ENCODE measurements at regions not wholly inside any gene's neighbourhood (a gene's known extent, or its start where the extent isn't known, plus 50 kb on each side); places are given as distances from the start of the nearest gene placed in this dataset.

DNA sequence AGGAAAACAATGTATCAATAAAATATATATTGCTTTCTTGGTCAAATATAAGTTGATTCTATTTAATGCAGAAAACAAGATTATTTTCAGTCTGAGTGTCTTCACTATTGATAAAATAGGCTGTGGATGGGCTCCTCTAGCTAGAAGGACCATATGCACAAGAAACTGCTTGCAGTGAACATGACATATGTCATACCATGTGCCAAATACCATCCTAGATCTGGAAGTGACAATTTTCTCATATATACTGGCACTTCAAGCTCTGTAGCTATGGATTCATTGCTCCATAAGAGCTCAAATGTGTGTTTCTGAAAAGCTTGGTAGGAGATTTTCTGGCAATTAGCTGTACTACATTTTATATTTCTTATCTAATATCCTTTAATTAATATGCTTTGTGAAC is 95.6 kb upstream of the CDH6 start:
- no peaks in the 10 kb centered on the region for H3K27me3 ChIP-seq (ENCODE audit: low read depth, low read length)
- H3K36me3 ChIP-seq (ENCODE audit: control insufficient read depth in 1 of 2, insufficient read depth in 2 of 2, low read length in 2 of 2) = no peaks in the 10 kb centered on the region
- peaks cover 0 to 5% of the 10 kb centered on the region in 2 donors for H3K4me1 ChIP-seq (ENCODE audit: control insufficient read depth in 1 of 2, insufficient read depth in 2 of 2, low read length in 2 of 2)
- H3K27ac ChIP-seq (ENCODE audit: low read length) = no peak overlapping the region
- H3K9me3 ChIP-seq (ENCODE audit: control insufficient read depth in 1 of 2, low read length in 2 of 2) = no peaks in the 10 kb centered on the region
- no peak overlapping the region for H3K4me3 ChIP-seq (ENCODE audit: low read depth in 1 of 2, low read length in 2 of 2)

DNA sequence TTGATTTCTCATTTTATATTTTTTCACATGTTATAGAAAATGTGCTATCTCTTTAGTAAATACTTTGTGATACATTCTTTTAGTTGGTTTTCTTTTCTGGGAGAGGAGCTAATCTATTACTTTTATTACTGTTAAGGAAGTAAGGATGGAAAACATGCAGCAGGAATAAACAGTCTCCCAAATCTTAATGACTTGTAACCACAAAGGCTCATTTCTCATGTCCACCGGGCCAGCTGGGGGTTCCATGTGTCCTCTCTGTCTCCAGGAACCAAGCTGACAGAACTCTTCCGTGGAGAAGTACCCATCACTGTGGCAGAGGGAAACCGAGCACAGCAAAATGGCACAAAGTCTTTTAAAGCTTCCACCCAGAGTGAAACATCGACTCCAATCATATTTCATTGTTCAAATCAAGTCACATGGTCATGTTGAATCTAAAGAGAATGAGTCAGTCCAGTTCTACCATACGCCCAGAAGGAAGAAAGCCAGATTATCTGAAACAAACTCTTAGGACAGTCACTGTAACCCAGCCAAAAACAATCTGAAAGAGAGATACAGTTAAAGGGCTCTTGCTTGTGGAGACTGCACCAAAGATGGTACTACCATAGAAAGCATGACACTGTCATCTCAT is 97.1 kb upstream of the CDH6 start:
- Histone ChIP-seq H3K4me3 (ENCODE audit: low read depth in 1 of 2, low read length in 2 of 2) (no peak overlapping the region), H3K36me3 (ENCODE audit: control insufficient read depth in 1 of 2, insufficient read depth in 2 of 2, low read length in 2 of 2) (no peaks in the 10 kb centered on the region), H3K27me3 (ENCODE audit: low read depth, low read length) (no peaks in the 10 kb centered on the region), H3K4me1 (ENCODE audit: control insufficient read depth in 1 of 2, insufficient read depth in 2 of 2, low read length in 2 of 2) (peaks cover 0 to 5% of the 10 kb centered on the region in 2 donors), H3K9me3 (ENCODE audit: control insufficient read depth in 1 of 2, low read length in 2 of 2) (no peaks in the 10 kb centered on the region), H3K27ac (ENCODE audit: low read length) (no peak overlapping the region)

DNA sequence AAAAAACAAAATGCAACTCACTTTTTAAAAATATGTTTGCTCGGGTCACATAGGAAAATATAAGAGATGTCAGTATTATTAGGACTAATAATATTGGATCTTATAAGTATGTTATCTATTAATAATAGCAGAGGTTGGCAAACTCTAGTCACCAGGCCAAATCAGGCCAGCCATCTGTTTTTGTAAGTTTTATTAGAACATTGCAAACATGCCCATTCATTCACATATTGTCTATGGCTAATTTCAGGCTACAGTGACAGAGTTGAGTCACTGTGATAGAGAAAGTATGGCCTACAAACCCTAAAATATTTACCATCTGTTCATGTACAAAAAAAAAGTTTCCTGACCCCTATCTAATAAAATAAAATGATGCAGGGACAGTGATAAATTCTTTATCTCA is 97.7 kb upstream of the CDH6 start:
- Histone ChIP-seq H3K27ac (ENCODE audit: low read length) (no peak overlapping the region), H3K4me1 (ENCODE audit: control insufficient read depth in 1 of 2, insufficient read depth in 2 of 2, low read length in 2 of 2) (peaks cover 0 to 5% of the 10 kb centered on the region in 2 donors), H3K4me3 (ENCODE audit: low read depth in 1 of 2, low read length in 2 of 2) (no peak overlapping the region), H3K9me3 (ENCODE audit: control insufficient read depth in 1 of 2, low read length in 2 of 2) (no peaks in the 10 kb centered on the region), H3K27me3 (ENCODE audit: low read depth, low read length) (no peaks in the 10 kb centered on the region), H3K36me3 (ENCODE audit: control insufficient read depth in 1 of 2, insufficient read depth in 2 of 2, low read length in 2 of 2) (no peaks in the 10 kb centered on the region)

DNA sequence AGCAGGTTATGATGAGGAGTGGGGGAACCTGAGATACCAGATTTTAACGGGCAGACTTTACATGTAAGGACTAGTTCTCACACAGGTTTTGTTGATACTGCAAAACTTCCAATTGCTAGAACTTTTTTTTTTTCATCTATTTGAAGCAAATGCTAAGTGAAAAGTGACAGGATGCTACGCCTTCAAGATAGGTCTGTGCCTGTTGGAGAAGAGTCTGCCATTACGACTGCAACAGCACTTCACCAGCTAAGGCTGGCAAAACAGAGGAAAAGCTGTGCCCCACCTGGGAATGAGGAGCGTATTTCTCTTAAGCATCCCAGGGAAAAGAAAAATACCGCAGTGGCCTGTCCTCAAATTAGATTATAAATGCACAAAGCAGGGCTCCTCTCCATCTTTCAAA is 102.0 kb upstream of the CDH6 start:
- H3K4me3 ChIP-seq (ENCODE audit: low read depth in 1 of 2, low read length in 2 of 2) = no peak overlapping the region
- H3K36me3 ChIP-seq (ENCODE audit: control insufficient read depth in 1 of 2, insufficient read depth in 2 of 2, low read length in 2 of 2) = no peaks in the 10 kb centered on the region
- no peak overlapping the region for H3K27ac ChIP-seq (ENCODE audit: low read length)

DNA sequence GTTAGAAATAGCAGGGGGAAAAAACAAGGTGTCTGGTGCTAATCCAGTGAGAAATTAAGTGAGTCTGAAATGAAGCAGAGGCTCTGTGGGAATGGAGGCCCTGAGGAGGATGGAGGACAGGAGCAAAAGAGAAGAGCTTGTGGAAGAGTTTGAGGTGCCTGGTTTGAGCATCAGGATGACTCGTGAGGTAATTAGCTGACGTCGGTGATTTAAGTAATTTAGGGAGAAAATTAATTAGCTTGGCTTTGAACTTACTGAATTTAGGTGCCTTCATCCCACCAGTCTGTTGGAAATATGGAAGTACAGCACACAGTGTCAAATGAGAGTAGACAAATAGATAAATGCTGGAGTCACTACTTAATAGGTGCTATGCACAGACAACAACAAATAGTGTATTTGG is 103.0 kb upstream of the CDH6 start:
- H3K4me3 ChIP-seq (ENCODE audit: low read depth in 1 of 2, low read length in 2 of 2) = no peak overlapping the region
- H3K27ac ChIP-seq (ENCODE audit: low read length) = no peak overlapping the region
- no peaks in the 10 kb centered on the region for H3K27me3 ChIP-seq (ENCODE audit: low read depth, low read length)

More for the DNA sequence above, 102.0 kb upstream of the CDH6 start:
- Histone ChIP-seq H3K4me1 (ENCODE audit: control insufficient read depth in 1 of 2, insufficient read depth in 2 of 2, low read length in 2 of 2) (peaks cover 0 to 5% of the 10 kb centered on the region in 2 donors), H3K27me3 (ENCODE audit: low read depth, low read length) (no peaks in the 10 kb centered on the region), H3K9me3 (ENCODE audit: control insufficient read depth in 1 of 2, low read length in 2 of 2) (no peaks in the 10 kb centered on the region)

DNA sequence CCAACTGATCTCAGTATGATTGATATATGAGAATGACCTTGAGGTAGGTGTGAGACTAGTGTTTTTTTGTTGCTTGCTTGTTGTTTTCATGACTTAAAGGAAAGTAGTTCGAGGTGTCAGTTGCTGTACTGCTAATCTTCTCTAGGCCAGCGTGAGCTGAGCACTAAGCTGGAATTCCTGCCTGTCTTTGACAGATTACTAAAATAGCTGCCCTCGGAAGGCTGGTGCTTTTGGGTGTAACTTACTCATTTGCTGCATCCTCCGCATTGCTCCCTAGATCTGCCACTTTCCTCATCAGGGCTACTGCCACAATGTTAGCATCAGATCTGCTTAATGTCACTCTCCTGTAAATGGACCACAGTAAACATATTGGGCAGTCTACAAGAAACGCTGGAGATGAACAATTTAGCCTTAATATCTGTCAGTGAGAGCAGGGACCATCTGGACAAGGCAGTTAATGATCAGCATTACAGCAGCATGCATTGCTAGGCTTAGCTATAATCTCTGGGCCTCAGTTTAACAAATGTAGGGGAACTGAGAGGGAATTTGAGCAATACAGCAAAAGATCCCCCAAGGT is 106.6 kb upstream of the CDH6 start:
- Histone ChIP-seq H3K9me3 (ENCODE audit: control insufficient read depth in 1 of 2, low read length in 2 of 2) (no peaks in the 10 kb centered on the region), H3K4me1 (ENCODE audit: control insufficient read depth in 1 of 2, insufficient read depth in 2 of 2, low read length in 2 of 2) (no peaks in the 10 kb centered on the region), H3K36me3 (ENCODE audit: control insufficient read depth in 1 of 2, insufficient read depth in 2 of 2, low read length in 2 of 2) (no peaks in the 10 kb centered on the region), H3K4me3 (ENCODE audit: low read depth in 1 of 2, low read length in 2 of 2) (no peak overlapping the region), H3K27ac (ENCODE audit: low read length) (no peak overlapping the region), H3K27me3 (ENCODE audit: low read depth, low read length) (no peaks in the 10 kb centered on the region)

More for the DNA sequence above, 103.0 kb upstream of the CDH6 start:
- Histone ChIP-seq H3K4me1 (ENCODE audit: control insufficient read depth in 1 of 2, insufficient read depth in 2 of 2, low read length in 2 of 2) (no peaks in the 10 kb centered on the region), H3K9me3 (ENCODE audit: control insufficient read depth in 1 of 2, low read length in 2 of 2) (no peaks in the 10 kb centered on the region), H3K36me3 (ENCODE audit: control insufficient read depth in 1 of 2, insufficient read depth in 2 of 2, low read length in 2 of 2) (no peaks in the 10 kb centered on the region)

DNA sequence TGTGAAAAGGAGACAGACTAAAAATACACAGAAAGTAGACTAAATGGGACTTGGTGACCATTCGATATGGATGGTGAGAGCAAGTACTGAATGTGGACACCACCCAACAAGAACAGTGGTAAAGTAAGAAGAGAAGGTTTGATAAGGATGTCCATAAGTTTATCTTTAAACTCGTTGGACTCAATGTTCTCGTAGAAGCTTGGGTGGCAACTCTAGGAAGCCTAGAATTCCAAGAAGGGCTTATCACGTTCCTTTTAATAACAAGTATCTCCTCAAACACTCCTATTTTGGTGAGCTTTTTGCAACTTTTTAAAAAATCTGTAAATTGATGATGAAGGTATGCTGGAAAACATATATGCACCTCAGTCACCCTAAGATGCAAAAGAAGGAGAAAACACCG is 108.6 kb upstream of the CDH6 start:
- no peaks in the 10 kb centered on the region for H3K4me1 ChIP-seq (ENCODE audit: control insufficient read depth in 1 of 2, insufficient read depth in 2 of 2, low read length in 2 of 2)
- no peak overlapping the region for H3K27ac ChIP-seq (ENCODE audit: low read length)
- H3K36me3 ChIP-seq (ENCODE audit: control insufficient read depth in 1 of 2, insufficient read depth in 2 of 2, low read length in 2 of 2) = no peaks in the 10 kb centered on the region
- no peak overlapping the region for H3K4me3 ChIP-seq (ENCODE audit: low read depth in 1 of 2, low read length in 2 of 2)
- no peaks in the 10 kb centered on the region for H3K9me3 ChIP-seq (ENCODE audit: control insufficient read depth in 1 of 2, low read length in 2 of 2)
- no peaks in the 10 kb centered on the region for H3K27me3 ChIP-seq (ENCODE audit: low read depth, low read length)

DNA sequence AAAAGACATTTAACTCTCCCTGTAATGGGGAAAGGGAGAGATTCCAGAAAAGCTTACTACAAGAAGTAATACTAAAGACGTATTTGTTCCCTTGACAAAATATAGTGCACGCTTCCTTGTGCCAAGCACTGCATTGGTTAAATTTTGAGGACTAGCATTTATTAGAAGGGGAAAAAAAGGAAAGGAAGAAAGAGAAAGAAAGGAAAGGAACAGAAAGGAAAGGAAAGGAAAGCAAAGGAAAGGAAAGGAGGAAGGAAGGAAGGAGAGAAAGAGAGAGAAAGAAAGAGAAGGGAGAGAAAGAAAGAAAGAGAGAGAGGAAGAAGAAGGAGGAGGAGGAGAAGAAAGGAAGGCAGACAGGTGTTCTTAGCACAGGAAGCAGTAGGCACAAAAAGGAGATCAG is 110.1 kb upstream of the CDH6 start:
- H3K4me3 ChIP-seq (ENCODE audit: low read depth in 1 of 2, low read length in 2 of 2) = no peak overlapping the region
- no peak overlapping the region for H3K27ac ChIP-seq (ENCODE audit: low read length)
- H3K4me1 ChIP-seq (ENCODE audit: control insufficient read depth in 1 of 2, insufficient read depth in 2 of 2, low read length in 2 of 2) = no peaks in the 10 kb centered on the region
- no peaks in the 10 kb centered on the region for H3K27me3 ChIP-seq (ENCODE audit: low read depth, low read length)
- H3K36me3 ChIP-seq (ENCODE audit: control insufficient read depth in 1 of 2, insufficient read depth in 2 of 2, low read length in 2 of 2) = no peaks in the 10 kb centered on the region
- H3K9me3 ChIP-seq (ENCODE audit: control insufficient read depth in 1 of 2, low read length in 2 of 2) = no peaks in the 10 kb centered on the region

DNA sequence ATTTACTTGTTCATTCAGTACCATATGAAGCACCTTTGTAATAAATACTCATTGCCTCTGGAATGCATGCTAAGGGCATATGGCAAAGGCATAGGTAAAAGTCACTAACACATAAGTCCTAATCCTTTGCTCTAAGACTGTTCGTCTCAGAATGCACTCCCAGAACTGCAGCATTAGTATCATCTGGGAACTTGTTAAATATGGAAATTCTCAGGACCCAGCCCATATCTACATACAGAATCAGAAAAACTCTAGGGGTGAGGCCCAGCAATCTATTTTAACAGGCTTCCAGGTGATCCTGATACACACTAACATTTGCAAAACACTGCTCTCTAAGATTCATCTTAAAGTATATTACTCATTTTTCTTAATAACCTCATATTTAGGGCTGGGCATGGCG is 113.8 kb upstream of the CDH6 start:
- Histone ChIP-seq H3K36me3 (ENCODE audit: control insufficient read depth in 1 of 2, insufficient read depth in 2 of 2, low read length in 2 of 2) (no peaks in the 10 kb centered on the region), H3K27ac (ENCODE audit: low read length) (no peak overlapping the region), H3K4me1 (ENCODE audit: control insufficient read depth in 1 of 2, insufficient read depth in 2 of 2, low read length in 2 of 2) (no peaks in the 10 kb centered on the region), H3K4me3 (ENCODE audit: low read depth in 1 of 2, low read length in 2 of 2) (no peak overlapping the region), H3K9me3 (ENCODE audit: control insufficient read depth in 1 of 2, low read length in 2 of 2) (no peaks in the 10 kb centered on the region), H3K27me3 (ENCODE audit: low read depth, low read length) (no peaks in the 10 kb centered on the region)

DNA sequence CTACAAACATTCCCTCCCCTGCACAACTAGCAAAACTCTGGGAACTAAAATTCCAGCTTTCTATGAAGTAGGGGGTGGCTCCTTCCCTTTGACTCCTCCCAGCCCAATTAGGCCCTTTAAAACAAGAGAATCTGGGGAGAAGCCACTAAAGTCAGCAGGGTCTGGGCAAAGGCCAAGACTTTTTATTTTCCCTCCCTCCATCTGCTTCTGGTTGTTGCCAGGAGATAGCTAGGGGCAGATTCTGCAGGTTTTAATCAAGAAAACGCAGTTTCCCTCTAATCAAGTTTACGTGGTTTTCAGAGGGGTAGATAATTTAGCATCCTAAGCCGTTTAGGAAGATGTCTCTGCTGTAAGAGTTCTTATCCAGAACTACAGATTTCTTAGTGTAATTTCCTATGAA is 114.5 kb upstream of the CDH6 start:
- no peaks in the 10 kb centered on the region for H3K27me3 ChIP-seq (ENCODE audit: low read depth, low read length)
- no peak overlapping the region for H3K4me3 ChIP-seq (ENCODE audit: low read depth in 1 of 2, low read length in 2 of 2)
- no peaks in the 10 kb centered on the region for H3K4me1 ChIP-seq (ENCODE audit: control insufficient read depth in 1 of 2, insufficient read depth in 2 of 2, low read length in 2 of 2)
- H3K9me3 ChIP-seq (ENCODE audit: control insufficient read depth in 1 of 2, low read length in 2 of 2) = no peaks in the 10 kb centered on the region
- H3K27ac ChIP-seq (ENCODE audit: low read length) = no peak overlapping the region
- H3K36me3 ChIP-seq (ENCODE audit: control insufficient read depth in 1 of 2, insufficient read depth in 2 of 2, low read length in 2 of 2) = no peaks in the 10 kb centered on the region

DNA sequence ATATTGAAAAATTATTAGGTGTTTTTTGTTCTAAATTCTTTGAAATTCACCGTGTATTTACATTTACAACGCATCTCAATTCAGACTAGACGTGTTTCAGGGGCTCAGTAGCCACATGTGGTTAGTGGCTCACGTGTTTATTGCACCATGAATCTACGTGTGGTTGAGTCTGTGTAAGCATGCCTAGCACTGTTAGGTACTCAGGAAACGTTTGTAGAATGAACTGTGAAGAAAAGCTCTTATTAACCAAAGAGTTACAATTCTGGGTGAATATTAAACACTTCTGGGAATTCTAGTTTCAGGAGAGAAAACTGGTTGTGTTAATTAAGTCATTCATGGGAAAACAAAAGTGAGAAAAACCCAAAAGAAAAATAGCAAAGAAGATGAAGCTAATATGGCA is 117.5 kb upstream of the CDH6 start:
- Histone ChIP-seq H3K4me1 (ENCODE audit: control insufficient read depth in 1 of 2, insufficient read depth in 2 of 2, low read length in 2 of 2) (no peaks in the 10 kb centered on the region), H3K27ac (ENCODE audit: low read length) (no peak overlapping the region), H3K9me3 (ENCODE audit: control insufficient read depth in 1 of 2, low read length in 2 of 2) (no peaks in the 10 kb centered on the region), H3K36me3 (ENCODE audit: control insufficient read depth in 1 of 2, insufficient read depth in 2 of 2, low read length in 2 of 2) (no peaks in the 10 kb centered on the region), H3K4me3 (ENCODE audit: low read depth in 1 of 2, low read length in 2 of 2) (no peak overlapping the region), H3K27me3 (ENCODE audit: low read depth, low read length) (no peaks in the 10 kb centered on the region)

DNA sequence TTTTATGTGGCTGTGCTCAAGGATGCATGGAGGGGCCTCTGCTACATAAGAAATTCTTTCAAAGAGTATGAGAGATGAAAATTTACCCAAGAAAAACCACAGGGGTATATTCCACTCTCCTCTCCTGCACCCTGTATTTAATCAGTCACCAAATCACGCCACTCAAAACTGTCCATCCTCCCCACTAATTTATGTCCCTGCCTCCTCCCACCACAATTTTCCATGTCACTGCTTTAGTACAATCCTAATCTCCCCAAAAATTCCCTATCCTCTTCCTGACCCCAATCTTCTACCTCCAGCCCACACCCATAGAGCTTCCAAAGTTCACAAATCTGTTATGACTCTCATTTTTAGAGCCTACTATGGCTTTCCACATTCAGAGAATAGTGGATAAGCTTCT is 125.2 kb upstream of the CDH6 start:
- no peaks in the 10 kb centered on the region for H3K27me3 ChIP-seq (ENCODE audit: low read depth, low read length)
- H3K36me3 ChIP-seq (ENCODE audit: control insufficient read depth in 1 of 2, insufficient read depth in 2 of 2, low read length in 2 of 2) = no peaks in the 10 kb centered on the region

More for the DNA sequence above, 125.2 kb upstream of the CDH6 start:
- Histone ChIP-seq H3K4me3 (ENCODE audit: low read depth in 1 of 2, low read length in 2 of 2) (no peak overlapping the region), H3K27ac (ENCODE audit: low read length) (no peak overlapping the region), H3K9me3 (ENCODE audit: control insufficient read depth in 1 of 2, low read length in 2 of 2) (no peaks in the 10 kb centered on the region), H3K4me1 (ENCODE audit: control insufficient read depth in 1 of 2, insufficient read depth in 2 of 2, low read length in 2 of 2) (no peaks in the 10 kb centered on the region)

All from muscle layer of duodenum (tissue), 2 donors.